ENCODE measurements at regions not wholly inside any gene's neighbourhood (a gene's known extent, or its start where the extent isn't known, plus 50 kb on each side); places are given as distances from the start of the nearest gene placed in this dataset.

DNA sequence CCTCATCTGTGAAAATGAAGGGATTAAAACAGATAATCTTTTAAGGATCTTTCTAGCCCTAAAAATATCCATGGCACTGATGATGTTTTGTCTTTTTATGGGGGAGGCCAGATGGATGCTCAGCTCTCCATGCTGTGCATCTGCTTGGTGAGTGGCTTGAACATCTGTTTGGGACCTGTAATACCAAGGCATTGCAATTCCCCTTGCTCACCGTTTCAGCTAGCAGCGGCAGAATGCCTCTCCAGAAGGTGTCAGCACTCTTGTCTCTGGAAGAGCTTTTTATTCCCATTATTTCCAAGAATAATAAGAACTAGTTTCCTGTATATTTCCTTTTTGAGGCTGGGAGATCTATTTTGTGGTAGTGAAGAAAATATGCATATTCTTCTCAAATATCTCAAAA lies 151.9 kb upstream of the ANK2 start:
- TF ChIP-seq POLR2A (IDR thresholded peaks at IDR 0.05; ENCODE audit: low read depth, low read length) (no peak), POLR2AphosphoS5 (IDR thresholded peaks at IDR 0.05; ENCODE audit: low read depth, low read length) (no peak)
